Liver (tissue), 8 donors: ENCODE measurements at regions not wholly inside any gene's neighbourhood (a gene's known extent, or its start where the extent isn't known, plus 50 kb on each side); places are given as distances from the start of the nearest gene placed in this dataset.

Experiments used
- DNase-seq: peaks from one replicate; pipeline ENCODE4 v3.0.0-alpha.2; 2017; ENCODE audit warnings: low spot score
- H3K27ac ChIP-seq, 2 donors: one replicate each; pipeline ENCODE4 v1.7.0; 2013; ENCODE audit warnings: inconsistent platforms in 2 of 2, low read length in 2 of 2, control low read depth in 1 of 2, low read depth in 1 of 2, mild to moderate bottlenecking in 1 of 2
- H3K27me3 ChIP-seq, 4 donors: one replicate each; pipeline versions ENCODE4 v1.6.1 to v1.7.0; 2013; ENCODE audit warnings: low read length in 3 of 4, inconsistent platforms in 1 of 4, mild to moderate bottlenecking in 1 of 4, moderate library complexity in 1 of 4; ENCODE audit not compliant: control insufficient read depth in 4 of 4, insufficient read depth in 4 of 4
- H3K36me3 ChIP-seq, 4 donors: one replicate each; pipeline versions ENCODE4 v1.6.1 to v1.7.0; 2013; ENCODE audit warnings: low read length in 3 of 4, mild to moderate bottlenecking in 3 of 4, low read depth in 1 of 4, moderate library complexity in 1 of 4; ENCODE audit not compliant: control insufficient read depth in 4 of 4, insufficient read depth in 3 of 4
- H3K4me1 ChIP-seq, 4 donors: one replicate each; pipeline versions ENCODE4 v1.6.1 to v1.7.0; 2013; ENCODE audit warnings: low read length in 3 of 4, mild to moderate bottlenecking in 3 of 4, moderate library complexity in 1 of 4; ENCODE audit not compliant: control insufficient read depth in 4 of 4, insufficient read depth in 4 of 4
- H3K4me3 ChIP-seq, 3 donors: one replicate each; pipeline versions ENCODE4 v1.6.1 to v1.7.0; 2013; ENCODE audit warnings: low read length in 3 of 3, control low read depth in 1 of 3, low read depth in 1 of 3, mild to moderate bottlenecking in 1 of 3
- H3K9ac ChIP-seq, 2 donors: one replicate each; pipeline ENCODE4 v1.7.0; 2013; ENCODE audit warnings: low read length in 2 of 2, mild to moderate bottlenecking in 2 of 2, moderate library complexity in 2 of 2, control low read depth in 1 of 2, low read depth in 1 of 2
- H3K9me3 ChIP-seq, 4 donors: one replicate each; pipeline versions ENCODE4 v1.6.1 to v1.7.0; 2013; ENCODE audit warnings: low read length in 3 of 4; ENCODE audit not compliant: control insufficient read depth in 4 of 4
- ATF3 ChIP-seq: IDR thresholded peaks from 2 replicates; pipeline ENCODE4 v1.6.1; 2016; ENCODE audit warnings: antibody characterized with exemption
- CTCF ChIP-seq: fragments of 150-350 bp; IDR thresholded peaks from 2 replicates; pipeline ENCODE4 v1.5.1; 2017; ENCODE audit warnings: improper control_type of control experiment, low read depth, low read length; ENCODE audit not compliant: missing input control
- EGR1 ChIP-seq, 2 donors: IDR thresholded peaks; 2 replicates each; pipeline ENCODE4 v1.6.1; 2016 to 2018; ENCODE audit warnings: antibody characterized with exemption in 2 of 2, low read depth in 2 of 2
- FOXA1 ChIP-seq: IDR thresholded peaks from 2 replicates; pipeline ENCODE4 v1.6.1; 2016; ENCODE audit warnings: antibody characterized with exemption
- FOXA2 ChIP-seq: IDR thresholded peaks from 2 replicates; pipeline ENCODE4 v1.6.1; 2016; ENCODE audit warnings: antibody characterized with exemption
- GABPA ChIP-seq, 2 donors: IDR thresholded peaks in 1 of 2; conservative IDR thresholded peaks in 1 of 2; 2 replicates each; pipeline ENCODE4 v1.6.1; 2016; ENCODE audit warnings: antibody characterized with exemption in 2 of 2, mild to moderate bottlenecking in 1 of 2, moderate library complexity in 1 of 2
- HNF4A ChIP-seq, 2 donors: conservative IDR thresholded peaks; 2 replicates each; pipeline ENCODE4 v1.6.1; 2016; ENCODE audit warnings: antibody characterized with exemption in 2 of 2, mild to moderate bottlenecking in 2 of 2
- HNF4G ChIP-seq: IDR thresholded peaks from 2 replicates; pipeline ENCODE4 v1.6.1; 2016; ENCODE audit warnings: antibody characterized with exemption
- JUND ChIP-seq, 2 donors: IDR thresholded peaks; 2 replicates each; pipeline ENCODE4 v1.6.1; 2016; ENCODE audit warnings: antibody characterized with exemption in 2 of 2
- MAX ChIP-seq: IDR thresholded peaks from 2 replicates; pipeline ENCODE4 v1.6.1; 2016; ENCODE audit warnings: antibody characterized with exemption
- NR2F2 ChIP-seq: IDR thresholded peaks from 2 replicates; pipeline ENCODE4 v1.6.1; 2016; ENCODE audit warnings: antibody characterized with exemption
- RAD21 ChIP-seq, 2 donors: IDR thresholded peaks; 2 replicates each; pipeline ENCODE4 v1.6.1; 2016; ENCODE audit warnings: antibody characterized with exemption in 2 of 2, mild to moderate bottlenecking in 2 of 2
- REST ChIP-seq: IDR thresholded peaks from 2 replicates; pipeline ENCODE4 v1.6.1; 2016; ENCODE audit warnings: antibody characterized with exemption, mild to moderate bottlenecking
- RXRA ChIP-seq, 2 donors: IDR thresholded peaks; 2 replicates each; pipeline ENCODE4 v1.6.1; 2017 to 2018; ENCODE audit warnings: antibody characterized with exemption in 2 of 2, mild to moderate bottlenecking in 1 of 2
- SP1 ChIP-seq: IDR thresholded peaks from 2 replicates; pipeline ENCODE4 v1.6.1; 2018; ENCODE audit warnings: antibody characterized with exemption, mild to moderate bottlenecking
- TAF1 ChIP-seq: conservative IDR thresholded peaks from 2 replicates; pipeline ENCODE4 v1.6.1; 2016; ENCODE audit warnings: antibody characterized with exemption, mild to moderate bottlenecking
- YY1 ChIP-seq: IDR thresholded peaks from 2 replicates; pipeline ENCODE4 v1.6.1; 2016; ENCODE audit warnings: antibody characterized with exemption, mild to moderate bottlenecking
- ZBTB33 ChIP-seq: IDR thresholded peaks from 2 replicates; pipeline ENCODE4 v1.6.1; 2016; ENCODE audit warnings: antibody characterized with exemption
- WGBS: extraction: QIAGEN DNeasy Blood & Tissue Kit; methylation state at CpG from one replicate; pipeline ENCODE4 v1.1.7; 2013; 5-methylcytosine and 5-hydroxymethylcytosine counted together
- donor health status: healthy.
- donor health status: healthy.
- donor health status: healthy.
- donor health status: healthy.
- donor health status: healthy.

- Histone ChIP-seq H3K4me3 (no peak overlapping the region), H3K9ac (no peak overlapping the region), H3K27me3 (peaks cover 0 to 2% (median under 1%) of the 10 kb centered on the region in 4 donors), H3K4me1 (no peaks in the 10 kb centered on the region), H3K9me3 (no peaks in the 10 kb centered on the region), H3K36me3 (no peaks in the 10 kb centered on the region), H3K27ac (no peak overlapping the region)
- TF ChIP-seq GABPA (IDR thresholded peaks at IDR 0.05 in 1 of 2, conservative IDR thresholded peaks at IDR 0.05 in 1 of 2): no peak
- TF ChIP-seq RXRA (IDR thresholded peaks at IDR 0.05): no peak
- 65% methylated on average over 7 of the region's 7 CpGs for WGBS
- no peak for DNase-seq
These were observed 122.4 kb downstream of the IRX2 start for GRCh38 chr5:2629045-2629444.

- Histone ChIP-seq H3K27ac (no peak overlapping the region), H3K4me3 (no peak overlapping the region), H3K9ac (no peak overlapping the region), H3K27me3 (peaks cover 0 to 2% (median under 1%) of the 10 kb centered on the region in 4 donors), H3K9me3 (no peaks in the 10 kb centered on the region), H3K4me1 (no peaks in the 10 kb centered on the region), H3K36me3 (no peaks in the 10 kb centered on the region)
- no peak for TF ChIP-seq RAD21 (IDR thresholded peaks at IDR 0.05)
- no peak for TF ChIP-seq NR2F2
- no peak for TF ChIP-seq SP1
- TF ChIP-seq ZBTB33: no peak
- no peak for TF ChIP-seq TAF1
- DNase-seq: no peak
- 81% methylated on average over 13 of the region's 13 CpGs for WGBS
These were observed 123.6 kb downstream of the IRX2 start for GRCh38 chr5:2627867-2628266.

- TF ChIP-seq EGR1 (IDR thresholded peaks at IDR 0.05; ENCODE audit: low read depth in 2 of 2) (no peak), ATF3 (no peak), REST (no peak), FOXA1 (no peak), ZBTB33 (no peak), RXRA (IDR thresholded peaks at IDR 0.05) (no peak), GABPA (IDR thresholded peaks at IDR 0.05 in 1 of 2, conservative IDR thresholded peaks at IDR 0.05 in 1 of 2) (no peak), TAF1 (no peak), NR2F2 (no peak), HNF4G (no peak), FOXA2 (no peak), RAD21 (IDR thresholded peaks at IDR 0.05) (no peak), MAX (no peak), SP1 (no peak), HNF4A (conservative IDR thresholded peaks at IDR 0.05) (no peak), YY1 (no peak), JUND (IDR thresholded peaks at IDR 0.05) (no peak), CTCF (no peak)
- Histone ChIP-seq H3K4me3 (no peak overlapping the region), H3K9ac (no peak overlapping the region), H3K27me3 (peaks cover 0 to 2% (median 0%) of the 10 kb centered on the region in 4 donors), H3K36me3 (no peaks in the 10 kb centered on the region), H3K4me1 (no peaks in the 10 kb centered on the region), H3K27ac (no peak overlapping the region), H3K9me3 (no peaks in the 10 kb centered on the region)
- 89% methylated on average over 2 of the region's 2 CpGs for WGBS
- DNase-seq: no peak
These were observed 124.9 kb downstream of the IRX2 start for GRCh38 chr5:2626572-2626971.
